ENCODE measurements at regions not wholly inside any gene's neighbourhood (a gene's known extent, or its start where the extent isn't known, plus 50 kb on each side); places are given as distances from the start of the nearest gene placed in this dataset.

DNA sequence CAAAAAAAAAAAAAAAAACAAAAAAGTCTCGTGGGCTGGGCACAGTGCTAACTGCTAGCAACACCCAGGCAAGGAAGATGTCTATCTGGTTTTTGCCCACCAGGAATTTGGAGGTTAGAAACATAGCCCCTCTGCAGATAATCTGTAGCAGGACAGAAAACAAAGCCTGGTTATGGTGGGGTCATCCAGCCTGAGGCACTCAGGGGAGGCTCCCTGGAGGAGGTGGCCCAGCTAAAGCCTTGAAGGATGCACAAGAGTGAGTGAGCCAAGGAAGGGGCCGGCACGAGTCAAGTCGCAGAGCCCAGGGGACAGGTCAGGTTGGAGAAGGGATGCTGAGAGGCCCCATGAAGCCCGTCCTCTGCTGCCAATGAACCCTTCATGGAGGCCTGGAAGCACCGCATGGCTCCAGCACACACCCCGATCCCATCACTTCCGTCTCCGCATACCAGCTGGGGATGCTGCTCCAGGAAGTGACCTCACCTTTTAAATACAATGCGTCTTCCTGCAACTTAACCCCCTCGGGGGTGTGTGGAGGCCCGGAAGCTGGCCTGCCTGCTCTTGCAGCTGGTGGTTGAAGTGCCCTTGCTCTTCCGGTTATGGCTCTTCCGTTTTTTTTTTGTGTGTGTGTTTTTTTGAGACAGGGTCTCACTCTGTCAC, 86.5 kb downstream of the ENGASE start:
- no peaks in the 10 kb centered on the region for H3K27me3 ChIP-seq (ENCODE audit: insufficient read depth, low read length)

More for the DNA sequence above, 86.5 kb downstream of the ENGASE start:
- Histone ChIP-seq H3K14ac (ENCODE audit: insufficient read depth, low read length) (no peak overlapping the region), H2BK20ac (ENCODE audit: low read depth, low read length, poor library complexity, severe bottlenecking) (no peak overlapping the region), H3T11ph (ENCODE audit: low read length) (no peak overlapping the region), H3K23ac (ENCODE audit: insufficient read length, low read depth, low read length) (no peak overlapping the region), H2BK15ac (ENCODE audit: low read depth, low read length) (no peak overlapping the region), H4K91ac (ENCODE audit: insufficient read length, low read depth, low read length) (no peak overlapping the region), H2AFZ (ENCODE audit: low read length) (no peak overlapping the region), H3K18ac (ENCODE audit: insufficient read length, low read depth, low read length) (no peak overlapping the region), H4K5ac (ENCODE audit: insufficient read length, low read depth, low read length) (no peak overlapping the region), H3K4ac (ENCODE audit: low read depth, low read length) (no peak overlapping the region), H4K8ac (replicated peaks; ENCODE audit: insufficient read length, low read depth, low read length) (no peak overlapping the region), H2AK5ac (ENCODE audit: insufficient read length, low read length) (no peak overlapping the region), H3K4me2 (ENCODE audit: insufficient read depth, insufficient read length, low read length) (no peak overlapping the region), H2BK5ac (ENCODE audit: insufficient read length, low read length) (no peak overlapping the region), H2BK12ac (ENCODE audit: insufficient read length, low read depth, low read length) (no peak overlapping the region), H3K79me2 (ENCODE audit: insufficient read depth, low read length) (no peaks in the 10 kb centered on the region), H3K4me1 (ENCODE audit: insufficient read depth, low read length) (no peaks in the 10 kb centered on the region), H3K23me2 (ENCODE audit: insufficient read length, low read depth, low read length, poor library complexity, severe bottlenecking) (no peaks in the 10 kb centered on the region), H3K27ac (ENCODE audit: insufficient read length, low read depth, low read length) (no peak overlapping the region), H2BK120ac (ENCODE audit: low read depth, low read length, poor library complexity, severe bottlenecking) (no peak overlapping the region), H3K9me3 (ENCODE audit: control insufficient read depth, low read depth, low read length) (no peaks in the 10 kb centered on the region), H3K79me1 (ENCODE audit: insufficient read depth, low read depth, low read length, poor library complexity, severe bottlenecking) (no peaks in the 10 kb centered on the region), H4K20me1 (ENCODE audit: control insufficient read depth, insufficient read depth, insufficient read length) (no peaks in the 10 kb centered on the region), H3K9ac (ENCODE audit: extremely low read depth, insufficient read length, low read length) (no peak overlapping the region), H3K56ac (ENCODE audit: insufficient read length, low read depth, low read length) (no peak overlapping the region)
- Mint-ChIP-seq H3K4me3 (no peak overlapping the region), H3K9me3 (no peaks in the 10 kb centered on the region), H3K27ac (peak overlapping the region in 1 of 3 experiments; percentile 53; a peak in 1 of 7 replicates), H3K36me3 (ENCODE audit: insufficient read depth in 1 of 3, low read depth in 3 of 3) (no peaks in the 10 kb centered on the region), H3K4me1 (peaks cover 8 to 24% of the 10 kb centered on the region in 2 experiments), H3K27me3 (ENCODE audit: low read depth) (peaks cover 2% of the 10 kb centered on the region; the same call in 1 of the 2 replicates)
- peak; percentile 58 for DNase-seq
- TF ChIP-seq, protein P1, sequence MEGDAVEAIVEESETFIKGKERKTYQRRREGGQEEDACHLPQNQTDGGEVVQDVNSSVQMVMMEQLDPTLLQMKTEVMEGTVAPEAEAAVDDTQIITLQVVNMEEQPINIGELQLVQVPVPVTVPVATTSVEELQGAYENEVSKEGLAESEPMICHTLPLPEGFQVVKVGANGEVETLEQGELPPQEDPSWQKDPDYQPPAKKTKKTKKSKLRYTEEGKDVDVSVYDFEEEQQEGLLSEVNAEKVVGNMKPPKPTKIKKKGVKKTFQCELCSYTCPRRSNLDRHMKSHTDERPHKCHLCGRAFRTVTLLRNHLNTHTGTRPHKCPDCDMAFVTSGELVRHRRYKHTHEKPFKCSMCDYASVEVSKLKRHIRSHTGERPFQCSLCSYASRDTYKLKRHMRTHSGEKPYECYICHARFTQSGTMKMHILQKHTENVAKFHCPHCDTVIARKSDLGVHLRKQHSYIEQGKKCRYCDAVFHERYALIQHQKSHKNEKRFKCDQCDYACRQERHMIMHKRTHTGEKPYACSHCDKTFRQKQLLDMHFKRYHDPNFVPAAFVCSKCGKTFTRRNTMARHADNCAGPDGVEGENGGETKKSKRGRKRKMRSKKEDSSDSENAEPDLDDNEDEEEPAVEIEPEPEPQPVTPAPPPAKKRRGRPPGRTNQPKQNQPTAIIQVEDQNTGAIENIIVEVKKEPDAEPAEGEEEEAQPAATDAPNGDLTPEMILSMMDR (conservative IDR thresholded peaks at IDR 0.05) = no peak
- no CpG with 5 or more reads among the region's 14 CpGs for WGBS (ENCODE audit: extremely low coverage, insufficient read length, low lambda C conversion rate)

All from H9 (cell line).